ENCODE measurements at regions not wholly inside any gene's neighbourhood (a gene's known extent, or its start where the extent isn't known, plus 50 kb on each side); places are given as distances from the start of the nearest gene placed in this dataset.
A peak's percentile ranks its signal among the peaks of the same experiment; 100 is the strongest.

DNA sequence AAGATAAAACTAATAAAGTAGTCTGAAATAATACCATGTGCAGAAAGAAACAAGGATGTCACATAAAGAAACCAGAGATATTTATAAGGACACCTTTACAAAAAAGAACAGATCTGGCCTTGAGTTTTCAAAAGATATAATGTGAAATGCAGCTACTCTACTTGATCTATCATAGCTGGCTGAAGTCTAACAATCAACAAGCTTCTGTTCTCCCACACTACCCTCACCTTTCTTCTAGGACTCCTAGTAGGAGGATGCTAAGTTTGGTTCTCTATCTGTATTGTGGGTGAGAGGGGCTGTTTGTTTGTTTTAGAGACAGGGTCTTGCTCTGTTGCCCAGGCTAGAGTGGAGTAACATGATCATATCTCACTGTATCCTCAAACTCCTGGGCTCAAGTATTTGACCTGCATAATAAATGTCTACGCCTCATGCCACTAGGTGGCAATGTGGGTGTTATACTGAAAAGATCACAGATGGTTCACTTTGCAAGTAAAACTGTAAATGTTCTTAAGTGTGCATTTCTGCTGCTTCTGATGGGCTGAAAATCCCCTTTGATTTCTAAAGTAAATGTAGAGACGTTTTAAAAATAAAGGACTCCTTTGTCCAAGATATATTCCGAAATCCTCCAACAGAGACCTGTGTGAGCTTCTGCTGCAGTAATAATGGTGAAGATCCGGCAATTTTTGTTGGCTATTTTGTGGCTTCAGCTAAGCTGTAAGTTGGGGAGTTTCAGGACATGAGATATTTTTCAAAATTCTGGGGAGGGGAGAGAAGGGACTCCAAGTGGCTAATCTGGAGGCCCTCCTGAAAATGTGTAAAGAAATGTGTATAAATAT, 269.3 kb downstream of the DAD1 start:
- Histone ChIP-seq H3K27ac (ENCODE audit: extremely low read length, insufficient read depth, low read length) (no peak overlapping the region), H3K9ac (ENCODE audit: insufficient read depth, low read depth, low read length) (no peak overlapping the region), H4K20me1 (ENCODE audit: insufficient read depth, low read length) (no peaks in the 10 kb centered on the region), H3K4me1 (ENCODE audit: insufficient read depth, low read length) (no peaks in the 10 kb centered on the region), H3K9me3 (ENCODE audit: low read length) (no peaks in the 10 kb centered on the region), H3K4me3 (replicated peaks in 1 of 3; ENCODE audit: insufficient read depth in 1 of 3, low read depth in 2 of 3, low read length in 3 of 3) (no peak overlapping the region), H3K4me2 (ENCODE audit: low read depth, low read length) (no peak overlapping the region), H3K79me2 (ENCODE audit: insufficient read depth, low read length) (no peaks in the 10 kb centered on the region), H3K27me3 (ENCODE audit: control insufficient read depth in 1 of 2, insufficient read depth in 2 of 2, low read length in 2 of 2) (0 out of 5 replicates have a peak, but pooled peaks cover 0 to 5% of the 10 kb centered on the region in 2 experiments), H2AFZ (ENCODE audit: low read length) (no peak overlapping the region), H3K36me3 (replicated peaks in 1 of 2; ENCODE audit: control insufficient read depth in 1 of 2, insufficient read depth in 2 of 2, low read length in 2 of 2) (no peaks in the 10 kb centered on the region)
- DNase-seq (ENCODE audit: low spot score) = peak; percentile 80
- WGBS (ENCODE audit: low lambda C conversion rate) = 2% methylated on average over 4 of the region's 4 CpGs
- in situ Hi-C loops (cut with HindIII; ENCODE audit: extremely low pct_ligation_motif_present, low pct_unique_long_range_greater_than_20kb) = loop anchor here (5.0 kb wide), 1 partner anchor 58 kb away; no protein-coding TSS in a partner anchor
- ChIA-PET CTCF (ENCODE audit: low intra/inter-chr PET ratio, low total read pairs) (interaction anchor here (0.8 to 5.9 kb wide), 7 partner anchors 9 to 153 kb away, joined by 3 to 100 read pairs (median 6); no protein-coding TSS in a partner anchor), POLR2A (interaction anchor here (2.0 kb wide), 1 partner anchor 55 kb away, joined by 5 read pairs; no protein-coding TSS in a partner anchor)
- peak; percentile 80 for FAIRE-seq
- intact Hi-C loops (cut with micrococcal nuclease; ENCODE audit: unreplicated experiment) = loop anchor here (1.0 to 10.0 kb wide), 3 partner anchors 56 to 155 kb away; no protein-coding TSS in a partner anchor
- ATAC-seq = peak; percentile 98
- no TSS peak for BruUV-seq (replicated peaks)
- TF ChIP-seq MAZ (IDR thresholded peaks at IDR 0.05; ENCODE audit: borderline replicate concordance, low read depth, low read length) (0 out of 2 replicates have a peak, but pooled peaks have one; percentile 29), MAZ (CRISPR knock-in tag; IDR thresholded peaks at IDR 0.05; ENCODE audit: low read depth) (no peak), BCL6 (CRISPR knock-in tag; IDR thresholded peaks at IDR 0.05) (no peak), ZNF468 (CRISPR knock-in tag; IDR thresholded peaks at IDR 0.05) (no peak), MIXL1 (CRISPR knock-in tag; IDR thresholded peaks at IDR 0.05) (peak; percentile 79), ZMYM4 (CRISPR knock-in tag; IDR thresholded peaks at IDR 0.05) (no peak), ATF1 (CRISPR knock-in tag; IDR thresholded peaks at IDR 0.05) (no peak)
- TF ChIP-seq, protein P1, sequence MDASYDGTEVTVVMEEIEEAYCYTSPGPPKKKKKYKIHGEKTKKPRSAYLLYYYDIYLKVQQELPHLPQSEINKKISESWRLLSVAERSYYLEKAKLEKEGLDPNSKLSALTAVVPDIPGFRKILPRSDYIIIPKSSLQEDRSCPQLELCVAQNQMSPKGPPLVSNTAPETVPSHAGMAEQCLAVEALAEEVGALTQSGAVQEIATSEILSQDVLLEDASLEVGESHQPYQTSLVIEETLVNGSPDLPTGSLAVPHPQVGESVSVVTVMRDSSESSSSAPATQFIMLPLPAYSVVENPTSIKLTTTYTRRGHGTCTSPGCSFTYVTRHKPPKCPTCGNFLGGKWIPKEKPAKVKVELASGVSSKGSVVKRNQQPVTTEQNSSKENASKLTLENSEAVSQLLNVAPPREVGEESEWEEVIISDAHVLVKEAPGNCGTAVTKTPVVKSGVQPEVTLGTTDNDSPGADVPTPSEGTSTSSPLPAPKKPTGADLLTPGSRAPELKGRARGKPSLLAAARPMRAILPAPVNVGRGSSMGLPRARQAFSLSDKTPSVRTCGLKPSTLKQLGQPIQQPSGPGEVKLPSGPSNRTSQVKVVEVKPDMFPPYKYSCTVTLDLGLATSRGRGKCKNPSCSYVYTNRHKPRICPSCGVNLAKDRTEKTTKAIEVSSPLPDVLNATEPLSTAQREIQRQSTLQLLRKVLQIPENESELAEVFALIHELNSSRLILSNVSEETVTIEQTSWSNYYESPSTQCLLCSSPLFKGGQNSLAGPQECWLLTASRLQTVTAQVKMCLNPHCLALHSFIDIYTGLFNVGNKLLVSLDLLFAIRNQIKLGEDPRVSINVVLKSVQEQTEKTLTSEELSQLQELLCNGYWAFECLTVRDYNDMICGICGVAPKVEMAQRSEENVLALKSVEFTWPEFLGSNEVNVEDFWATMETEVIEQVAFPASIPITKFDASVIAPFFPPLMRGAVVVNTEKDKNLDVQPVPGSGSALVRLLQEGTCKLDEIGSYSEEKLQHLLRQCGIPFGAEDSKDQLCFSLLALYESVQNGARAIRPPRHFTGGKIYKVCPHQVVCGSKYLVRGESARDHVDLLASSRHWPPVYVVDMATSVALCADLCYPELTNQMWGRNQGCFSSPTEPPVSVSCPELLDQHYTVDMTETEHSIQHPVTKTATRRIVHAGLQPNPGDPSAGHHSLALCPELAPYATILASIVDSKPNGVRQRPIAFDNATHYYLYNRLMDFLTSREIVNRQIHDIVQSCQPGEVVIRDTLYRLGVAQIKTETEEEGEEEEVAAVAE (CRISPR knock-in tag; IDR thresholded peaks at IDR 0.05; ENCODE audit: borderline replicate concordance) = peak; percentile 21; the same call in 1 of the 2 replicates
- TF ChIP-seq, protein P2, sequence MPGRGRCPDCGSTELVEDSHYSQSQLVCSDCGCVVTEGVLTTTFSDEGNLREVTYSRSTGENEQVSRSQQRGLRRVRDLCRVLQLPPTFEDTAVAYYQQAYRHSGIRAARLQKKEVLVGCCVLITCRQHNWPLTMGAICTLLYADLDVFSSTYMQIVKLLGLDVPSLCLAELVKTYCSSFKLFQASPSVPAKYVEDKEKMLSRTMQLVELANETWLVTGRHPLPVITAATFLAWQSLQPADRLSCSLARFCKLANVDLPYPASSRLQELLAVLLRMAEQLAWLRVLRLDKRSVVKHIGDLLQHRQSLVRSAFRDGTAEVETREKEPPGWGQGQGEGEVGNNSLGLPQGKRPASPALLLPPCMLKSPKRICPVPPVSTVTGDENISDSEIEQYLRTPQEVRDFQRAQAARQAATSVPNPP (CRISPR knock-in tag; IDR thresholded peaks at IDR 0.05) = no peak
- TF ChIP-seq, protein P3, sequence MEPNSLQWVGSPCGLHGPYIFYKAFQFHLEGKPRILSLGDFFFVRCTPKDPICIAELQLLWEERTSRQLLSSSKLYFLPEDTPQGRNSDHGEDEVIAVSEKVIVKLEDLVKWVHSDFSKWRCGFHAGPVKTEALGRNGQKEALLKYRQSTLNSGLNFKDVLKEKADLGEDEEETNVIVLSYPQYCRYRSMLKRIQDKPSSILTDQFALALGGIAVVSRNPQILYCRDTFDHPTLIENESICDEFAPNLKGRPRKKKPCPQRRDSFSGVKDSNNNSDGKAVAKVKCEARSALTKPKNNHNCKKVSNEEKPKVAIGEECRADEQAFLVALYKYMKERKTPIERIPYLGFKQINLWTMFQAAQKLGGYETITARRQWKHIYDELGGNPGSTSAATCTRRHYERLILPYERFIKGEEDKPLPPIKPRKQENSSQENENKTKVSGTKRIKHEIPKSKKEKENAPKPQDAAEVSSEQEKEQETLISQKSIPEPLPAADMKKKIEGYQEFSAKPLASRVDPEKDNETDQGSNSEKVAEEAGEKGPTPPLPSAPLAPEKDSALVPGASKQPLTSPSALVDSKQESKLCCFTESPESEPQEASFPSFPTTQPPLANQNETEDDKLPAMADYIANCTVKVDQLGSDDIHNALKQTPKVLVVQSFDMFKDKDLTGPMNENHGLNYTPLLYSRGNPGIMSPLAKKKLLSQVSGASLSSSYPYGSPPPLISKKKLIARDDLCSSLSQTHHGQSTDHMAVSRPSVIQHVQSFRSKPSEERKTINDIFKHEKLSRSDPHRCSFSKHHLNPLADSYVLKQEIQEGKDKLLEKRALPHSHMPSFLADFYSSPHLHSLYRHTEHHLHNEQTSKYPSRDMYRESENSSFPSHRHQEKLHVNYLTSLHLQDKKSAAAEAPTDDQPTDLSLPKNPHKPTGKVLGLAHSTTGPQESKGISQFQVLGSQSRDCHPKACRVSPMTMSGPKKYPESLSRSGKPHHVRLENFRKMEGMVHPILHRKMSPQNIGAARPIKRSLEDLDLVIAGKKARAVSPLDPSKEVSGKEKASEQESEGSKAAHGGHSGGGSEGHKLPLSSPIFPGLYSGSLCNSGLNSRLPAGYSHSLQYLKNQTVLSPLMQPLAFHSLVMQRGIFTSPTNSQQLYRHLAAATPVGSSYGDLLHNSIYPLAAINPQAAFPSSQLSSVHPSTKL (CRISPR knock-in tag; IDR thresholded peaks at IDR 0.05) = peak; percentile 36; the same call in 1 of the 2 replicates

Measured in HepG2 (cell line).